DMS 273 (cell line): ENCODE measurements at regions not wholly inside any gene's neighbourhood (a gene's known extent, or its start where the extent isn't known, plus 50 kb on each side); places are given as distances from the start of the nearest gene placed in this dataset.

Source experiments
- DNase-seq: peaks from one replicate; lab custom pipeline; 2025; ENCODE audit not compliant: unreplicated experiment; lab: John Stamatoyannopoulos, UW

- no peak for DNase-seq
Observed at GRCh38 chr1:56357927-56358690, 221.3 kb downstream of the PLPP3 start.

GRCh38 chr1:56356376-56356990, 222.9 kb downstream of the PLPP3 start:
- no peak for DNase-seq

DNA sequence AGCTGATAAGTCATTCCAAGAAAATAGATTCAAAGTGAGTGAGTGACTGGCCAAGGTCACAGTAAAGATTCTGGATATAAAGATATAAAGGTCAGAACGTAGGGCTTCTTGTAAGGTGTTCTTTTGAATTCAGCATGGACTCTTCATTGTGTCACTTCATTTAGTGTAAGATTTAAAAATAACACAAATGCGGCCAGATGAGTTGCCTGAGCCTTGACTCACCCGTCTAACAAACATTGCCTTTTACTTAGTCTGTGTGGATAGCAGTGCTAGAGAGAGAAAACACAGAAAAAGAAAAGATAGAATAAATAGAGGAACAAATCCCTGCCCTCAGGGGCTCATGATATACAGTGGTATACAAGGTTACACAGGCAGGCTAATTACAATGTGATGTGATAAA, 223.4 kb downstream of the PLPP3 start:
- no peak for DNase-seq

- DNase-seq = no peak
Observed at GRCh38 chr1:56355422-56355821, 223.9 kb downstream of the PLPP3 start.

DNA sequence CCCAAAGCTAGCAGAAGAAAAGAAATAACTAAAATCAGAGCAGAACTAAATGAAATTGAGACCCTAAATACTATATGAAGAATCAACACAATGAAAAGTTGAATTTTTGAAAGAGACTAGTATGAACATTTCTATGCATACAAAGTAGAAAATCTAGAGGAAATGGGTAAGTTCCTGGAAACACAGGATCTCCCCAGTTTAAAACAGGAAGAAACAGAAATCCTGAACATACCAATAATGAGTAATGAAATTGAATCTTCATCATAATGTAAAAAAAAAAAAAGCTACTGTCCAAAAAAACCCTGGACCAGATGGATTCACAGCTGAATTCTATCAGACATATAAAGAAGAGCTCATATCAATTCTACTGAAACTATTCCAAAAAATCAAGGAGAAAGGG, 233.5 kb downstream of the PLPP3 start:
- DNase-seq = no peak

- no peak for DNase-seq
Observed at GRCh38 chr1:56340977-56341376, 238.4 kb downstream of the PLPP3 start.

- no peak for DNase-seq
Observed at GRCh38 chr1:56339786-56340465, 239.4 kb downstream of the PLPP3 start.

GRCh38 chr1:56339093-56339492, 240.3 kb downstream of the PLPP3 start:
- no peak for DNase-seq

DNA sequence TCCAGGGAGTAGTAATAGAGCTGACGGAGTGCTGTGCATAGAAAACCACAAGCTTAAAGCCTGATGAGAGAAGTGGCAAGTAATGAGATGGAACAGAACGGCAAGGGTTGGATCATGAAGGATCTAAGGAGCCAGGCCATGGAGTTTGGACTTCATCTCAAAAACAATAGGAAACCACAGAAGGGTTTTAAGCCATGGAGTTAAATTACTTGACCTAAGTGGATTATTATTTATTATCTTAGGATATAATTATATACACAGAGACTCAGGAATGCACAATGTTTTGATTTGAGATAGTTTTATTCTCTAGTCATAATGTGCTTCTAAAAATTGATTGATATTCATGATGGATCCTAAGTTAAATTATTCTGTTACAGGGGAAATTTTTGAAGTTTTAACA, 242.4 kb downstream of the PLPP3 start:
- DNase-seq = no peak

DNA sequence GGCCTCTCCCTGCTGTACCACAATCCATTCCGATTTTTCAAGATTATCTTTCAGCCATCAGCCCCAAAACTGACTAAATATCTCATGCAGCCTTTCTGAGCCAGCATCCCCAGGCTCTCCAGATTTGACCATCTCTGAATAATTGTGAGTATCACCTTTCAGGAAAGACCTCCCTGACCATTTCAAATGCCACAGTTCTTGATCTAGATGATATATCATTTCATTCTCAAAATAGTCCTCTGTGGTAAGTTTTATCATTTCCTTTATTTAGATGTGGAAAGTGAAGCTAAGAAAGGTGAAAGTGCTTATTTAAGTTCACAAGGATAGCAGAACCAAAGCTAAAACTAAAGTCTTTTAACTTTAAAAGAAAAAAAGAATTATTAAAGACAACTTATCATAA, 244.0 kb downstream of the PLPP3 start:
- no peak for DNase-seq

DNA sequence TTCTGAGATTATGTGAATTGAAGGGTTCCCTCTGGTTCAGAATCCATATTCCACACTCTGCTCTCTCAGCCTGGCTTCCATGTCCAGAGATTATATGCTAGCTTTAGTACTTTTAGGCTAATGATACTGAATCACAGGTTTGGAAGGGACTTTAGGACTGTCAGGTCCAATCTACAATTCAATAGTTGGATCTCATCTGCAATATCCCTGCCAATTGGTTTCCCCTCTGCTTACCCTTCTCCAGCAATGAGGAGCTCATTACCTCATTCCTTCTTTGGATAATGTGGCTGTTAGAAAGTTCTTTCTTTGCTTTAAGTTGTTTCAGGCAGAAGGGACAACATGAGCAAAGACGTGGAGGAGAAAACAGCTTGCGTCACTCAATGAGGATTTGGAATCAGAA, 245.3 kb downstream of the PLPP3 start:
- DNase-seq = no peak

- DNase-seq = no peak
Observed at GRCh38 chr1:56333461-56333860, 245.9 kb downstream of the PLPP3 start.

DNA sequence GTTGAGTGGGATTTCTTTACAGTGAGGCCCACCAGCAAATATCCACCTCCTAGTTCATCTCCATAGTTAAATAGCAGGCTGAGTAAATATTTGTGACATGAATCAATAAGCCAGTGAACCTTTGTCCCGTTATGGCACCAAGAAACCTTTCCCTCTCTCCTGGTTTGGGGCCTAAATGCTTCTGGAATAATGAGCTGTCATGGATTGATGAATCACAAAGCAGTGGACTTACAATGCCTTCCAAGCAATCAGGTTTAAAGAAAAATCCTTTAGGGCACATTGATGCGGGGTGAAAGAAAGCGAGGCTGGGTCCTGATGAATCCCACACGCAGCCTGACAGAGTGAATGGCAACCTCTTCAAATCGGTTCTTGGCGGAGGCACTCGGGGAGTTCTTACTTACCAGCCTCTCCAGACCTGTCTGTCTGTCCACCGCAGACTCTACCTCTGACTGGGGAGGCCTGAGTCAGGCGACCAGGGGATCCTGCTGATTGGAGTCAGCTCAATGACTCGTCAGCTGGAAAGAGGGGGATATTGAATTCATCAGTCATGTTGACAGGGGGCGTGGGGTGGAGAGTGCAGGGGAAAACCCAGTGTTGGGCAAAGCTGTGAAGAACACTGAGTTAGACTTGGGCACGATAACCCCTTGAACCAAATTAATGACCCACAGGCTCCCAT, 247.3 kb downstream of the PLPP3 start:
- DNase-seq = no peak

- DNase-seq = no peak
Observed at GRCh38 chr1:56331207-56331891, 248.0 kb downstream of the PLPP3 start.

DNA sequence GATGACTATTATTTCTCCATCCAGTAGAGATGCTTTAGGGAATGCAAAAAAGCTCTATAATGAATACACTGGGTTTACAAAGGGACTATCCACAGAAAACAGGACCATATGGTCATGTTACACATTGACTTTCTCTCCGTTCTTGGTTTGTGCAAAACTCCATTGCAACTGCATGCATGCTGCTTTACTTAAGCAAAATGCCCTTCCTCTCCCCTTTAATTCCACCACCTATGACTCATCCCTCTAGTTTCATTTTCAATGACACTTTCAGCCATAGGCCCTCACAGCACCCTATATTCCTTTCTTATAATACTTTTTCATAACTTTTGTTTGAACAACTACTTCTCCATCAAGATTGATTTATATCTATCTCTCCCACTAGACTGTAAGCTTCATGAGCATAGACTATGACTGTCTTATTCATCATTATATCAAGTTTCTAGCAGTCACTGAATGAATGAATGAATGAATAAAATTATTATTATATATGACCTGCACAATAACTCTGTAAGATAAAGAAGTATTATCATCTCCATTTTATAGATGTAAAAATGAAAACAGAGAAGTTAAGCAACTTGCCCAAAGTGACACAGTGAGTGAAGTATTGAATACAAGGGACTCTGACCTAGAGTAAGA, 248.9 kb downstream of the PLPP3 start:
- DNase-seq = peak; percentile 40

- peak; percentile 17 for DNase-seq
Observed at GRCh38 chr1:56329970-56330369, 249.4 kb downstream of the PLPP3 start.

DNA sequence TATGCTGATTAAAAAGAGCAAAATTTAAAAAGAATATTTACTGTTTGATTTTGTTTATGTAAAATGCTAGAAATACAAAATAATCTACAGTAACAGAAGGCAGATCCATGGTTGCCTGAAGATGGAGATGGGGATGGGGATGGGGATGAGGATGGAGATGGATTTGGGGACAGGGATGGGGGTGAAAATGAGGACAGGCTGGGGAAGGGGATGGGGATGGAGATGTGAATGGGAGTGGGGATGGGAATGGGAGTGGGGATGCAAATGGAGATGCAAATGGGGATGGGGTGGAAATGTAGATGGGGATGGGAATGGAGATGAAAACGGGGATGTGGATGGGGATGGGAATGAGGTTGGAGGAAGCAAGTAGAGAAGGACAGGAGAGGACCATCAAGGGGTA, 252.2 kb downstream of the PLPP3 start:
- no peak for DNase-seq

- no peak for DNase-seq
Observed at GRCh38 chr1:56326056-56326455, 253.3 kb downstream of the PLPP3 start.

DNA sequence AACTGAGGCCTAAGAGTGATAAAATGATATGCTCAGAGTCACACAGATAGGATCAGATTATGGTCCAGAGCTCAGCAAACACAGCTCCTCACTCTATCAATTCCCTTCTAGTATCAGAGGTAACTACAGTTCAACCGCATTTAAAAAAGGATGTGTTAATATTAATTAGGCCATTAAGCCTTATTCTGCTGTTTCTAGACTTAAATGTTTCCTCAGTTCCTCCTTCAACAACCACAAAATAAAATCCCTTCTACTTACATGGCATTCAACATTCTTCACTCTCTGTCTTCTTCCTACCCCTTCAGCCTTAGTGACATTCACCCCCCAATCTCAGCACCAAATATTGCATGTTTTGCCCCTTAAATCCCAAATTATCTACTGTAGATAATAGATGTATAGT, 254.9 kb downstream of the PLPP3 start:
- no peak for DNase-seq

- DNase-seq = no peak
Observed at GRCh38 chr1:56322211-56322610, 257.2 kb downstream of the PLPP3 start.

DNA sequence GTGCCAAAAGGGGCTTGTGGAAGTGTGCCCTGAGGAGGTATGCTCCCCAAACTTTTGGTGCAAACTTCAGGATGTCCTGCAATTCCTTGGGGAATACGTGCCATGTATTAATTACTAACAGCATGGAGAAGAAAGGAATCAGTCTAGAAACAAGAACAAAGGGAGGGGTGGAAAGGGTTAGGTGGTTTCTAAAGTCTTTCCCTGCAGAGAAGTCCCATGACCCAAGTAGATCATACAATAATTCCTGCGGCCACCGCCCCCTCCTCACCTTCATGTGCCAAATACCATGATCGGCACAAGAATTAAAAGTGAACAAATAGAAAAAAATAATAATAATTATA, 258.2 kb downstream of the PLPP3 start:
- no peak for DNase-seq
